OCI-LY7 (cell line): ENCODE measurements at regions not wholly inside any gene's neighbourhood (a gene's known extent, or its start where the extent isn't known, plus 50 kb on each side); places are given as distances from the start of the nearest gene placed in this dataset.

ENCODE experiments used
- BruUV-seq: library from RNA; stranded (reverse); fragments of 400-500 nt; replicated peaks from 2 replicates; lab custom pipeline; 2021; lab: Mats Ljungman, UMichigan
- CTCF ChIA-PET: fragments of 300-600 bp; sonication (Branson Sonifier 250); formaldehyde crosslinking; loops from one replicate; lab custom pipeline; 2022; ENCODE audit warnings: antibody characterized with exemption; ENCODE audit not compliant: unreplicated experiment; lab: Charles Lee
- POLR2A ChIA-PET: fragments of 300-600 bp; sonication (Branson Sonifier 250); formaldehyde crosslinking; loops from one replicate; lab custom pipeline; 2022; ENCODE audit warnings: antibody characterized with exemption; lab: Charles Lee
- DNase-seq: peaks from one replicate; pipeline ENCODE4 v3.0.0-alpha.2; 2015; ENCODE audit warnings: low spot score
- H2AFZ ChIP-seq: fragments of 200-600 bp; sonication (generic), shearing (Covaris generic); 2 replicates; pipeline ENCODE4 v1.6.1; 2014; ENCODE audit warnings: mild to moderate bottlenecking, antibody characterized with exemption, low read length, moderate library complexity
- H3K27ac ChIP-seq: fragments of 200-600 bp; sonication (generic); 2 replicates; pipeline ENCODE4 v1.5.1; 2014; ENCODE audit warnings: mixed run types, low read depth, mild to moderate bottlenecking, moderate library complexity, low read length, inconsistent platforms; ENCODE audit not compliant: poor library complexity, severe bottlenecking
- H3K36me3 ChIP-seq: fragments of 200-600 bp; sonication (generic); 2 replicates; pipeline ENCODE4 v1.6.1; 2014; ENCODE audit warnings: mild to moderate bottlenecking, antibody characterized with exemption, low read length, moderate library complexity, mixed read lengths; ENCODE audit not compliant: insufficient read depth
- H3K4me1 ChIP-seq: fragments of 200-600 bp; sonication (generic); 2 replicates; pipeline ENCODE4 v1.5.1; 2014; ENCODE audit warnings: mild to moderate bottlenecking, low read length; ENCODE audit not compliant: insufficient read depth, poor library complexity, severe bottlenecking
- H3K4me2 ChIP-seq: fragments of 200-600 bp; sonication (generic); 2 replicates; pipeline ENCODE4 v1.6.1; 2014; ENCODE audit warnings: mild to moderate bottlenecking, low read length
- H3K4me3 ChIP-seq: fragments of 200-600 bp; sonication (generic); 2 replicates; pipeline ENCODE4 v1.5.1; 2014; ENCODE audit warnings: mild to moderate bottlenecking, low read depth, low read length; ENCODE audit not compliant: poor library complexity, severe bottlenecking
- H3K79me2 ChIP-seq: fragments of 200-600 bp; sonication (generic); 2 replicates; pipeline ENCODE4 v1.6.1; 2016; ENCODE audit warnings: low read depth, mild to moderate bottlenecking, low read length, moderate library complexity, mixed read lengths; ENCODE audit not compliant: insufficient read depth
- H3K9me2 ChIP-seq: fragments of 200-600 bp; sonication (generic); 2 replicates; pipeline ENCODE4 v1.6.1; 2016; ENCODE audit warnings: mild to moderate bottlenecking, low read length, mixed read lengths; ENCODE audit not compliant: insufficient read depth
- H3K9me3 ChIP-seq: fragments of 200-600 bp; sonication (generic); 2 replicates; pipeline ENCODE4 v1.6.1; 2014; ENCODE audit warnings: mild to moderate bottlenecking, mixed run types, low read length, mixed read lengths
- H4K20me1 ChIP-seq: fragments of 200-600 bp; sonication (generic); 2 replicates; pipeline ENCODE4 v1.6.1; 2014; ENCODE audit warnings: mild to moderate bottlenecking, antibody characterized with exemption, low read length, moderate library complexity, mixed read lengths; ENCODE audit not compliant: insufficient read depth
- EZH2phosphoT487 ChIP-seq: fragments of 200-600 bp; sonication (generic); IDR thresholded peaks from 2 replicates; pipeline ENCODE4 v1.6.1; 2018; ENCODE audit warnings: low read depth, borderline replicate concordance, mild to moderate bottlenecking, mixed run types, antibody characterized with exemption, low read length, moderate library complexity, mixed read lengths
- intact Hi-C: fragments of 100-400 bp; cut with micrococcal nuclease; formaldehyde crosslinking; loops from one replicate; pipeline ENCODE4 v1.10.0; 2022; ENCODE audit not compliant: unreplicated experiment
- TF ChIP-seq, protein P1 (sequence below): fragments of 200-600 bp; sonication (generic); conservative IDR thresholded peaks from 2 replicates; pipeline ENCODE4 v1.5.1; 2014; ENCODE audit warnings: mild to moderate bottlenecking, antibody characterized with exemption, low read length, moderate library complexity, mixed read lengths

DNA sequence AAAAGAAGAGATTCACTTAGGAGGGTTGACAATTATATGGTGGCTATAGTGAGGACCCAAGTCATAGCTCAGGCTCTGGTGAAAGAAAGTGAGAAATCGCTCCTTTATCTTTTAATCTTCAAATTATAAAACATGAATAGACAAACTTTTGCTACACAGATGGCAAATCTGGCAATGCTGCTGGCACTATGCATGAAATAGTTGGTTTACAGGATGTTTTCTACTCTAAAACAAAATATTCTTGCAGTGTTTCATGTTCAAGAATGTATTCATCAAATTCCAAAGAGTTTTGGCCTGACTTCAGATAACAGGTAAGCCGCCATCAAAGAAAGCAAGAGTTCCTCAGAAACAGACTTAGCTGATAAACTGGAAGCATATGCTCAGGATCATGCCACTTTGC, 801.2 kb downstream of the C4orf33 start:
- Histone ChIP-seq H2AFZ (no peak overlapping the region), H3K9me3 (no peaks in the 10 kb centered on the region), H3K36me3 (no peaks in the 10 kb centered on the region), H3K79me2 (no peaks in the 10 kb centered on the region), H3K4me2 (no peak overlapping the region), H3K4me1 (no peaks in the 10 kb centered on the region), H3K27ac (no peak overlapping the region), H3K4me3 (no peak overlapping the region), H3K9me2 (no peaks in the 10 kb centered on the region), H4K20me1 (no peaks in the 10 kb centered on the region)
- TF ChIP-seq, protein P1, sequence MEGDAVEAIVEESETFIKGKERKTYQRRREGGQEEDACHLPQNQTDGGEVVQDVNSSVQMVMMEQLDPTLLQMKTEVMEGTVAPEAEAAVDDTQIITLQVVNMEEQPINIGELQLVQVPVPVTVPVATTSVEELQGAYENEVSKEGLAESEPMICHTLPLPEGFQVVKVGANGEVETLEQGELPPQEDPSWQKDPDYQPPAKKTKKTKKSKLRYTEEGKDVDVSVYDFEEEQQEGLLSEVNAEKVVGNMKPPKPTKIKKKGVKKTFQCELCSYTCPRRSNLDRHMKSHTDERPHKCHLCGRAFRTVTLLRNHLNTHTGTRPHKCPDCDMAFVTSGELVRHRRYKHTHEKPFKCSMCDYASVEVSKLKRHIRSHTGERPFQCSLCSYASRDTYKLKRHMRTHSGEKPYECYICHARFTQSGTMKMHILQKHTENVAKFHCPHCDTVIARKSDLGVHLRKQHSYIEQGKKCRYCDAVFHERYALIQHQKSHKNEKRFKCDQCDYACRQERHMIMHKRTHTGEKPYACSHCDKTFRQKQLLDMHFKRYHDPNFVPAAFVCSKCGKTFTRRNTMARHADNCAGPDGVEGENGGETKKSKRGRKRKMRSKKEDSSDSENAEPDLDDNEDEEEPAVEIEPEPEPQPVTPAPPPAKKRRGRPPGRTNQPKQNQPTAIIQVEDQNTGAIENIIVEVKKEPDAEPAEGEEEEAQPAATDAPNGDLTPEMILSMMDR, result no peak
- TF ChIP-seq EZH2phosphoT487, result no peak
- no peak for DNase-seq
- no TSS peak for BruUV-seq
- ChIA-PET CTCF (no interaction called here), POLR2A (no interaction called here)
- intact Hi-C loops, result no loop called here

DNA sequence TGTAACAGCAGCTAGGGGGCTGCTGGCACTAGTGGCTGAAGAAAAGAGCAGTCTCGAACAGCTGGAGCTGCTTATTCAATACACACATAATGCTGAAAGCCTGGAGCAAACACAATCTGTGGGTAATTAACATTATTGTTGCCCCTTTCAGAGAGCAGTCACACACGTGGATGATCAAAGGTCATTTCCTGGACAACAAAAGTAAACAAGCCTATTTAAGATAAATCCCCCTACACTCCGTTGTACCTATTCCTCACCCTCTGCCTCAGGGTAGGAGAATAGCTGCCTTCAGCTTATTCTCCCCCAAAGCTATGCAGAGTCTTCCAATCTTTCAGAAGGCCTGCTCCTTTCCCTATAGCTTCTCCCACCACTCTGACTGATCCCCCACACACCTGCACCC, 803.9 kb downstream of the C4orf33 start:
- Histone ChIP-seq H3K4me3 (no peak overlapping the region), H3K4me2 (no peak overlapping the region), H3K27ac (no peak overlapping the region), H4K20me1 (no peaks in the 10 kb centered on the region), H3K4me1 (no peaks in the 10 kb centered on the region), H3K9me3 (no peaks in the 10 kb centered on the region), H3K9me2 (no peaks in the 10 kb centered on the region), H3K79me2 (no peaks in the 10 kb centered on the region), H3K36me3 (no peaks in the 10 kb centered on the region), H2AFZ (no peak overlapping the region)
- ChIA-PET POLR2A (interaction anchor here (0.6 kb wide), 1 partner anchor 398 kb away, joined by 3 read pairs; no protein-coding TSS in a partner anchor), CTCF (no interaction called here)
- intact Hi-C loops, result no loop called here
- BruUV-seq, result no TSS peak
- no peak for DNase-seq
- TF ChIP-seq EZH2phosphoT487, result no peak
- TF ChIP-seq, protein P1, result no peak

DNA sequence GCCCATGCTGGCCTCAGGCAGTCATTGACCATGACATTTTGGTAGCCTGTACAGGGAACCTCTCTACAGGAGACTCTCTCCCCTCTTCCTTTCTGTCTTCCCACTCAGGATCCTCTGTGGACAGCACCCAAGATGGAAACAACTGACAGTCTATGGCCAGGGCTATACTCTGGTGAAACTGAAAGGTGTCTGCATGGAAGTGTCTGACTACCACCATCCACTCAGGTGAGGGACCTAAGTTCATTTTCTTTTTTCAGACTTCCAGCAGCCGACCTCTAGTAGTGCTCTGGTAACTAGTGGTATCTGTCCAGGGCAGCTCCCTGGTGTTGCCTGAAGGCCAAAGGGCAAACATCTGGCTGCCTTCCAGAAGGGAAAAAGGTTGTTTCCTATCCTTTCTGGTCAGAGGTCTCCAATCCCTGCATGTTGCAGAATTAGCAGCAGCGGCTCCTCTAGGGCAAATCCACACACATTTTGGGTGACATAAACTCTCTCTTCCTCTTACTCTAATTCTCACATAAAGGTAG, 804.5 kb downstream of the C4orf33 start:
- intact Hi-C loops, result no loop called here
- H4K20me1 ChIP-seq, result no peaks in the 10 kb centered on the region
- H2AFZ ChIP-seq, result no peak overlapping the region
- no peaks in the 10 kb centered on the region for H3K9me2 ChIP-seq
- BruUV-seq, result no TSS peak
- TF ChIP-seq, protein P1, result no peak
- no peak for TF ChIP-seq EZH2phosphoT487
- no peak for DNase-seq
- H3K27ac ChIP-seq, result no peak overlapping the region
- H3K4me2 ChIP-seq, result no peak overlapping the region
- H3K79me2 ChIP-seq, result no peaks in the 10 kb centered on the region
- no peaks in the 10 kb centered on the region for H3K36me3 ChIP-seq
- CTCF ChIA-PET, result no interaction called here
- no peaks in the 10 kb centered on the region for H3K9me3 ChIP-seq
- H3K4me1 ChIP-seq, result no peaks in the 10 kb centered on the region
- POLR2A ChIA-PET, result no interaction called here
- no peak overlapping the region for H3K4me3 ChIP-seq
